ENCODE measurements at regions not wholly inside any gene's neighbourhood (a gene's known extent, or its start where the extent isn't known, plus 50 kb on each side); places are given as distances from the start of the nearest gene placed in this dataset.

- no peak overlapping the region for H4K5ac ChIP-seq (ENCODE audit: insufficient read length, low read depth, low read length)
- H3K56ac ChIP-seq (ENCODE audit: insufficient read length, low read depth, low read length) = no peak overlapping the region
- H3K27me3 ChIP-seq (ENCODE audit: insufficient read depth, low read length) = no peaks in the 10 kb centered on the region
- no peaks in the 10 kb centered on the region for H3K79me1 ChIP-seq (ENCODE audit: insufficient read depth, low read depth, low read length, poor library complexity, severe bottlenecking)
- Mint-ChIP-seq H3K4me1 (peaks cover 7 to 11% of the 10 kb centered on the region in 2 experiments), H3K27me3 (ENCODE audit: low read depth) (no peaks in the 10 kb centered on the region), H3K4me3 (no peak overlapping the region), H3K27ac (no peak overlapping the region), H3K9me3 (no peaks in the 10 kb centered on the region), H3K36me3 (ENCODE audit: insufficient read depth in 1 of 3, low read depth in 3 of 3) (no peaks in the 10 kb centered on the region)
- no peak overlapping the region for H4K91ac ChIP-seq (ENCODE audit: insufficient read length, low read depth, low read length)
- H3K23me2 ChIP-seq (ENCODE audit: insufficient read length, low read depth, low read length, poor library complexity, severe bottlenecking) = no peaks in the 10 kb centered on the region
- no peaks in the 10 kb centered on the region for H3K79me2 ChIP-seq (ENCODE audit: insufficient read depth, low read length)
- no peak for DNase-seq
- no peak overlapping the region for H2AFZ ChIP-seq (ENCODE audit: low read length)
- no peaks in the 10 kb centered on the region for H3K9me3 ChIP-seq (ENCODE audit: control insufficient read depth, low read depth, low read length)
- no peak overlapping the region for H4K8ac ChIP-seq (replicated peaks; ENCODE audit: insufficient read length, low read depth, low read length)
- H2BK12ac ChIP-seq (ENCODE audit: insufficient read length, low read depth, low read length) = no peak overlapping the region
- H2BK5ac ChIP-seq (ENCODE audit: insufficient read length, low read length) = no peak overlapping the region
- H3K27ac ChIP-seq (ENCODE audit: insufficient read length, low read depth, low read length) = no peak overlapping the region
- H3K23ac ChIP-seq (ENCODE audit: insufficient read length, low read depth, low read length) = no peak overlapping the region
- H2AK5ac ChIP-seq (ENCODE audit: insufficient read length, low read length) = no peak overlapping the region
- H2BK15ac ChIP-seq (ENCODE audit: low read depth, low read length) = no peak overlapping the region
- no peak overlapping the region for H2BK120ac ChIP-seq (ENCODE audit: low read depth, low read length, poor library complexity, severe bottlenecking)
- H4K20me1 ChIP-seq (ENCODE audit: control insufficient read depth, insufficient read depth, insufficient read length) = no peaks in the 10 kb centered on the region
- no peak for TF ChIP-seq CTCF (conservative IDR thresholded peaks at IDR 0.05)
- no peak overlapping the region for H3K9ac ChIP-seq (ENCODE audit: extremely low read depth, insufficient read length, low read length)
- no peak overlapping the region for H3K14ac ChIP-seq (ENCODE audit: insufficient read depth, low read length)
- H3T11ph ChIP-seq (ENCODE audit: low read length) = no peak overlapping the region
- H3K4me1 ChIP-seq (ENCODE audit: insufficient read depth, low read length) = no peaks in the 10 kb centered on the region
- no peak overlapping the region for H2BK20ac ChIP-seq (ENCODE audit: low read depth, low read length, poor library complexity, severe bottlenecking)
- no peak overlapping the region for H3K18ac ChIP-seq (ENCODE audit: insufficient read length, low read depth, low read length)
- no peak overlapping the region for H3K4me2 ChIP-seq (ENCODE audit: insufficient read depth, insufficient read length, low read length)
- no peak overlapping the region for H3K4ac ChIP-seq (ENCODE audit: low read depth, low read length)
- WGBS (ENCODE audit: extremely low coverage, insufficient read length, low lambda C conversion rate) = no CpG with 5 or more reads among the region's 1 CpG
Observed at GRCh38 chr9:18423791-18424531, 50.0 kb upstream of the ADAMTSL1 start.
